K562 (cell line): ENCODE measurements at regions not wholly inside any gene's neighbourhood (a gene's known extent, or its start where the extent isn't known, plus 50 kb on each side); places are given as distances from the start of the nearest gene placed in this dataset.

Source experiments
- ATAC-seq: fragments of 200-7000 bp; cut with Tn5 transposase; 3 replicates; pipeline ENCODE4 v1.9.1; 2020; ENCODE audit warnings: moderate library complexity
- BruUV-seq: library from RNA; stranded (reverse); fragments of 400-500 nt; replicated peaks from 2 replicates; lab custom pipeline; 2021; lab: Mats Ljungman, UMichigan
- CTCF ChIA-PET: fragments of 300-600 bp; formaldehyde crosslinking; extraction: SDS; loops from one replicate; lab custom pipeline; 2021; ENCODE audit warnings: low intra/inter-chr PET ratio; lab: Yijun Ruan, JAX
- POLR2A ChIA-PET: fragments of 300-600, 350-650 bp; sonication (Branson Sonifier 250); formaldehyde crosslinking; extraction: SDS; loops from one replicate; lab custom pipeline; 2021; ENCODE audit warnings: antibody characterized with exemption, inconsistent platforms; lab: Yijun Ruan, JAX
- DNase-seq, 4 experiments: peaks; one replicate each; pipeline versions ENCODE4 v3.0.0 to v3.0.0-alpha.2; 2011 to 2018; ENCODE audit warnings: low spot score in 3 of 4, mixed read lengths in 3 of 4; ENCODE audit errors: extremely low read depth in 1 of 4
- FAIRE-seq: peaks from 2 replicates; lab custom pipeline; 2011; peaks lifted over from hg19 to GRCh38; lab: Jason Lieb, UNC
- H2AFZ ChIP-seq: 2 replicates; pipeline ENCODE4 v1.6.0; 2011; ENCODE audit warnings: low read depth, low read length, control low read depth, inconsistent platforms
- H3K27ac ChIP-seq: fragments of 200-600 bp; 3 replicates; pipeline ENCODE4 v1.8.0; 2011; ENCODE audit warnings: low read depth, mild to moderate bottlenecking, control low read depth, inconsistent platforms, low read length, moderate library complexity, mixed read lengths; ENCODE audit errors: extremely low read depth
- H3K27me3 ChIP-seq, 2 experiments: fragments of 300-600 bp in 1 of 2; 2 replicates in 1 of 2; 3 replicates in 1 of 2; pipeline versions ENCODE4 v1.6.0 to v1.8.0; 2011; ENCODE audit warnings: inconsistent platforms in 2 of 2, low read length in 2 of 2, mild to moderate bottlenecking in 1 of 2, mixed read lengths in 1 of 2, moderate library complexity in 1 of 2; ENCODE audit not compliant: control insufficient read depth in 2 of 2, insufficient read depth in 2 of 2
- H3K36me3 ChIP-seq: fragments of 300-600 bp; 3 replicates; pipeline ENCODE4 v1.8.0; 2011; ENCODE audit warnings: mild to moderate bottlenecking, low read length, inconsistent platforms; ENCODE audit not compliant: control insufficient read depth, insufficient read depth
- H3K4me1 ChIP-seq, 2 experiments: fragments of 200-600 bp in 1 of 2; replicated peaks in 1 of 2; 2 replicates in 1 of 2; 3 replicates in 1 of 2; pipeline versions ENCODE4 v1.5.1 to v1.8.0; 2011; ENCODE audit warnings: inconsistent platforms in 2 of 2, low read length in 2 of 2, mild to moderate bottlenecking in 1 of 2, mixed read lengths in 1 of 2, moderate library complexity in 1 of 2; ENCODE audit not compliant: control insufficient read depth in 2 of 2, insufficient read depth in 2 of 2
- H3K4me2 ChIP-seq: 2 replicates; pipeline ENCODE4 v1.6.1; 2011; ENCODE audit warnings: low read length, control low read depth, inconsistent platforms, mixed read lengths; ENCODE audit not compliant: insufficient read depth
- H3K4me3 ChIP-seq: fragments of 200-600 bp; sonication (generic), shearing (Covaris generic); 2 replicates; pipeline ENCODE4 v1.5.1; 2016; ENCODE audit warnings: control low read depth, inconsistent platforms
- H3K79me2 ChIP-seq: fragments of 200-600 bp; 3 replicates; pipeline ENCODE4 v1.8.0; 2011; ENCODE audit warnings: low read length, inconsistent platforms; ENCODE audit not compliant: control insufficient read depth, insufficient read depth
- H3K9ac ChIP-seq, 2 experiments: 2 replicates each; pipeline versions ENCODE4 v1.6.0 to v1.6.1; 2011; ENCODE audit warnings: low read depth in 2 of 2, low read length in 2 of 2, control low read depth in 1 of 2, inconsistent platforms in 1 of 2, mild to moderate bottlenecking in 1 of 2, mixed read lengths in 1 of 2; ENCODE audit not compliant: insufficient read depth in 1 of 2
- H3K9me1 ChIP-seq: one replicate; pipeline ENCODE4 v1.6.0; 2011; ENCODE audit warnings: inconsistent platforms, mild to moderate bottlenecking, low read length, moderate library complexity; ENCODE audit not compliant: control insufficient read depth, insufficient read depth
- H3K9me3 ChIP-seq: replicated peaks from 2 replicates; pipeline ENCODE4 v1.5.1; 2011; ENCODE audit warnings: low read depth, low read length, inconsistent platforms; ENCODE audit not compliant: control insufficient read depth, insufficient read depth
- H4K20me1 ChIP-seq: replicated peaks from 2 replicates; pipeline ENCODE4 v1.6.1; 2011; ENCODE audit warnings: low read length, inconsistent platforms, mixed read lengths; ENCODE audit not compliant: control insufficient read depth, insufficient read depth
- GTF2F1 ChIP-seq: IDR thresholded peaks from 2 replicates; pipeline ENCODE4 v1.6.1; 2011; ENCODE audit warnings: low read depth, low read length, improper control_type of control experiment
- HNRNPL ChIP-seq: fragments of 200-400 bp; formaldehyde crosslinking; IDR thresholded peaks from 2 replicates; pipeline ENCODE4 v1.6.1; 2017; ENCODE audit warnings: low read depth, mild to moderate bottlenecking, low read length
- MYNN ChIP-seq, 2 experiments: sonication (generic); formaldehyde crosslinking in 1 of 2; IDR thresholded peaks; 2 replicates each; pipeline versions ENCODE4 v1.5.0 to v1.6.1; 2016 to 2020; ENCODE audit warnings: antibody characterized with exemption in 1 of 2, missing genetic modification reagents in 1 of 2
- PBX2 ChIP-seq, 2 experiments: IDR thresholded peaks in 1 of 2; conservative IDR thresholded peaks in 1 of 2; 2 replicates each; pipeline ENCODE4 v1.6.1; 2016; ENCODE audit warnings: low read depth in 2 of 2, mild to moderate bottlenecking in 1 of 2, missing compliant biosample characterization in 1 of 2, missing genetic modification characterization in 1 of 2, moderate library complexity in 1 of 2
- PCBP1 ChIP-seq: fragments of 200-400 bp; formaldehyde crosslinking; IDR thresholded peaks from 2 replicates; pipeline ENCODE4 v1.6.1; 2018; ENCODE audit warnings: mild to moderate bottlenecking, low read depth, low read length; ENCODE audit not compliant: poor library complexity, severe bottlenecking
- SIX5 ChIP-seq, 2 experiments: IDR thresholded peaks; 2 replicates each; pipeline ENCODE4 v1.6.1; 2011; ENCODE audit warnings: low read length in 2 of 2, borderline replicate concordance in 1 of 2, low read depth in 1 of 2, mild to moderate bottlenecking in 1 of 2, moderate library complexity in 1 of 2; ENCODE audit not compliant: insufficient read depth in 1 of 2
- TCF15 ChIP-seq: fragments of 250-450 bp; sonication (Bioruptor Pico); IDR thresholded peaks from 2 replicates; pipeline ENCODE4 v1.8.0; 2022; ENCODE audit warnings: moderate library complexity, mild to moderate bottlenecking, inconsistent platforms
- ZNF431 ChIP-seq: sonication (generic); formaldehyde crosslinking; IDR thresholded peaks from 2 replicates; pipeline ENCODE4 v1.8.0; 2022; ENCODE audit warnings: mild to moderate bottlenecking, missing genetic modification reagents
- ZNF551 ChIP-seq: fragments of 250-450 bp; sonication (Bioruptor Pico); IDR thresholded peaks from 2 replicates; pipeline ENCODE4 v1.5.0; 2021; ENCODE audit warnings: mild to moderate bottlenecking, moderate library complexity
- WGBS: fragments of 100-300 bp; shearing (Covaris generic); methylation state at CpG from one replicate; pipeline ENCODE4 v1.1.6; 2016; ENCODE audit warnings: low coverage, mixed read lengths; ENCODE audit not compliant: insufficient coverage; ENCODE audit errors: missing lambda C conversion rate; 5-methylcytosine and 5-hydroxymethylcytosine counted together
- in situ Hi-C: fragments of 300-500 bp; cut with MboI; formaldehyde crosslinking; loops from 4 replicates; pipeline ENCODE4 v1.15.0; 2018; ENCODE audit warnings: inconsistent platforms, mixed read lengths
- intact Hi-C: fragments of 100-400 bp; cut with micrococcal nuclease; formaldehyde crosslinking; loops from 2 replicates; pipeline ENCODE4 v1.14.2; 2022
- TF ChIP-seq, protein P1 (sequence below): fragments of 450-650 bp; formaldehyde crosslinking; IDR thresholded peaks from 2 replicates; pipeline ENCODE4 v1.4.0; 2022; ENCODE audit warnings: missing genetic modification characterization
- TF ChIP-seq, protein P2 (sequence below), 2 experiments: fragments of 200-800 bp in 1 of 2; sonication (Bioruptor generic) in 1 of 2; sonication (generic) in 1 of 2; formaldehyde crosslinking in 1 of 2; IDR thresholded peaks in 1 of 2; conservative IDR thresholded peaks in 1 of 2; 2 replicates each; pipeline versions ENCODE4 v1.5.0 to v1.6.1; 2016 to 2020; ENCODE audit warnings: missing compliant biosample characterization in 1 of 2, missing genetic modification characterization in 1 of 2, missing genetic modification reagents in 1 of 2
- TF ChIP-seq, protein P3 (sequence below): fragments of 450-650 bp; IDR thresholded peaks from 2 replicates; pipeline ENCODE4 v1.6.1; 2016; ENCODE audit warnings: borderline replicate concordance

- TF ChIP-seq SIX5 (IDR thresholded peaks at IDR 0.05; ENCODE audit: borderline replicate concordance in 1 of 2, insufficient read depth in 1 of 2, low read depth in 1 of 2, low read length in 2 of 2) (no peak), GTF2F1 (no peak), TCF15 (CRISPR knock-in tag) (no peak)
- TF ChIP-seq, protein P1, sequence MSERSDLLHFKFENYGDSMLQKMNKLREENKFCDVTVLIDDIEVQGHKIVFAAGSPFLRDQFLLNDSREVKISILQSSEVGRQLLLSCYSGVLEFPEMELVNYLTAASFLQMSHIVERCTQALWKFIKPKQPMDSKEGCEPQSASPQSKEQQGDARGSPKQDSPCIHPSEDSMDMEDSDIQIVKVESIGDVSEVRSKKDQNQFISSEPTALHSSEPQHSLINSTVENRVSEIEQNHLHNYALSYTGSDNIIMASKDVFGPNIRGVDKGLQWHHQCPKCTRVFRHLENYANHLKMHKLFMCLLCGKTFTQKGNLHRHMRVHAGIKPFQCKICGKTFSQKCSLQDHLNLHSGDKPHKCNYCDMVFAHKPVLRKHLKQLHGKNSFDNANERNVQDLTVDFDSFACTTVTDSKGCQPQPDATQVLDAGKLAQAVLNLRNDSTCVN = no peak
Measured at GRCh38 chr11:38759394-38759793, 2161.4 kb upstream of the RAG2 start (continued).

DNA sequence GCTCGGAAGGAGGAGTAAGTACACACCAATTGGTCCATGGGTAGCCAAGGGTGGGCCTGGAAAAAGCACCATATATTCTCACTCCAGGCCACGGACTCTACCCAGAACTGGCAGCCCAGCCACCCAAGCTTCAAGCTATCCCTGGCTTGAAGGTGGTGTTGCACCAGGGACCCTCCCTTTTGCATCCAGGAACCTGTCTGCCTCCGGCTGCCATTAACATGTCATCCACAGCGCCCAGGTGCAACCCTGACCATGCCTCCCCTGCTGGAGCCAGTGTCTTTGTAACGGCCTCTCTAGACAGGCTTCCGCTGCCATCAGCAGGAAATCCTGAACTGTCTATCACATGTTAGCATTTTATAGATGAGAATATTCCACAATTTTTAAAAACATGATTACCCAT lies 2158.5 kb upstream of the RAG2 start:
- Histone ChIP-seq H3K9ac (no peak overlapping the region), H3K27ac (no peak overlapping the region), H2AFZ (peak overlapping the region; percentile 57), H3K36me3 (no peaks in the 10 kb centered on the region), H4K20me1 (no peaks in the 10 kb centered on the region), H3K27me3 (no peaks in the 10 kb centered on the region), H3K79me2 (no peaks in the 10 kb centered on the region), H3K9me1 (no peaks in the 10 kb centered on the region), H3K4me1 (no peaks in the 10 kb centered on the region), H3K4me2 (no peak overlapping the region), H3K9me3 (peaks cover 4% of the 10 kb centered on the region; the same call in 1 of the 2 replicates), H3K4me3 (no peak overlapping the region)
- in situ Hi-C loops (no loop called here), intact Hi-C loops (no loop called here)
- 10% methylated on average over 6 of the region's 6 CpGs for WGBS
- no TSS peak for BruUV-seq
- peak; percentile 38; the same call in 2 of the 3 replicates for ATAC-seq
- DNase-seq = no peak
- POLR2A ChIA-PET = no interaction called here
- FAIRE-seq = no peak
- CTCF ChIA-PET = no interaction called here
- TF ChIP-seq PCBP1 (no peak), PBX2 (CRISPR knock-in tag; IDR thresholded peaks at IDR 0.05; ENCODE audit: low read depth) (no peak), PBX2 (tag; conservative IDR thresholded peaks at IDR 0.05; ENCODE audit: low read depth) (no peak), HNRNPL (no peak), MYNN (IDR thresholded peaks at IDR 0.05) (no peak), MYNN (CRISPR knock-in tag; IDR thresholded peaks at IDR 0.05) (no peak), ZNF551 (no peak), ZNF431 (CRISPR knock-in tag) (no peak)
- TF ChIP-seq, protein P2, sequence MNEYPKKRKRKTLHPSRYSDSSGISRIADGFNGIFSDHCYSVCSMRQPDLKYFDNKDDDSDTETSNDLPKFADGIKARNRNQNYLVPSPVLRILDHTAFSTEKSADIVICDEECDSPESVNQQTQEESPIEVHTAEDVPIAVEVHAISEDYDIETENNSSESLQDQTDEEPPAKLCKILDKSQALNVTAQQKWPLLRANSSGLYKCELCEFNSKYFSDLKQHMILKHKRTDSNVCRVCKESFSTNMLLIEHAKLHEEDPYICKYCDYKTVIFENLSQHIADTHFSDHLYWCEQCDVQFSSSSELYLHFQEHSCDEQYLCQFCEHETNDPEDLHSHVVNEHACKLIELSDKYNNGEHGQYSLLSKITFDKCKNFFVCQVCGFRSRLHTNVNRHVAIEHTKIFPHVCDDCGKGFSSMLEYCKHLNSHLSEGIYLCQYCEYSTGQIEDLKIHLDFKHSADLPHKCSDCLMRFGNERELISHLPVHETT (CRISPR knock-in tag; conservative IDR thresholded peaks at IDR 0.05 in 1 of 2, IDR thresholded peaks at IDR 0.05 in 1 of 2) = no peak
- TF ChIP-seq, protein P3, sequence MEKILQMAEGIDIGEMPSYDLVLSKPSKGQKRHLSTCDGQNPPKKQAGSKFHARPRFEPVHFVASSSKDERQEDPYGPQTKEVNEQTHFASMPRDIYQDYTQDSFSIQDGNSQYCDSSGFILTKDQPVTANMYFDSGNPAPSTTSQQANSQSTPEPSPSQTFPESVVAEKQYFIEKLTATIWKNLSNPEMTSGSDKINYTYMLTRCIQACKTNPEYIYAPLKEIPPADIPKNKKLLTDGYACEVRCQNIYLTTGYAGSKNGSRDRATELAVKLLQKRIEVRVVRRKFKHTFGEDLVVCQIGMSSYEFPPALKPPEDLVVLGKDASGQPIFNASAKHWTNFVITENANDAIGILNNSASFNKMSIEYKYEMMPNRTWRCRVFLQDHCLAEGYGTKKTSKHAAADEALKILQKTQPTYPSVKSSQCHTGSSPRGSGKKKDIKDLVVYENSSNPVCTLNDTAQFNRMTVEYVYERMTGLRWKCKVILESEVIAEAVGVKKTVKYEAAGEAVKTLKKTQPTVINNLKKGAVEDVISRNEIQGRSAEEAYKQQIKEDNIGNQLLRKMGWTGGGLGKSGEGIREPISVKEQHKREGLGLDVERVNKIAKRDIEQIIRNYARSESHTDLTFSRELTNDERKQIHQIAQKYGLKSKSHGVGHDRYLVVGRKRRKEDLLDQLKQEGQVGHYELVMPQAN = no peak
